ENCODE measurements at regions not wholly inside any gene's neighbourhood (a gene's known extent, or its start where the extent isn't known, plus 50 kb on each side); places are given as distances from the start of the nearest gene placed in this dataset.

GRCh38 chr16:65294165-65294564, 172.3 kb upstream of the CDH11 start:
- Mint-ChIP-seq H3K4me1 (no peaks in the 10 kb centered on the region), H3K36me3 (no peaks in the 10 kb centered on the region), H3K4me3 (no peak overlapping the region), H3K9me3 (peaks cover 2 to 13% (median 4%) of the 10 kb centered on the region in 7 donors), H3K27me3 (no peaks in the 10 kb centered on the region), H3K27ac (no peak overlapping the region)
- ATAC-seq (ENCODE audit: low read depth in 2 of 2) = no peak
- DNase-seq = no peak

DNA sequence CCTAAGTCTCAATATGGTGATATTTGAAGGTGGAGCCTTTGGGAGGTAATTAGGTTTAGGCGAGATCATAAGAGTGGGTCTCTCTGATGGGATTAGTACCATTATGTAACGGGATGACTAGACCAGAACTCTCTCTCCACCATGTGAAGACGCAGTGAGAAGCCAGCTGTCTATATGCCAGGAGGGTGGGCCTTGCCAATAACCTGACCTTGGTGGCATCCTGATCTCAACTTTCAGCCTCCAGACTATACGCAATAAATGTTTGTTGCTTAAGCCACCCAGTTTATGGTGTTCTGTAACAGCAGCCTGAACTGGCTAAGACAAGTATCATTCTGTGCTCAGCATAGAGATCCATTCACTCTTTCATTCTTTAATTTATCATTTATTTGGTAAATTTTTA, 167.2 kb upstream of the CDH11 start:
- H3K36me3 Mint-ChIP-seq = no peaks in the 10 kb centered on the region
- no peak overlapping the region for H3K4me3 Mint-ChIP-seq
- H3K27me3 Mint-ChIP-seq = no peaks in the 10 kb centered on the region
- ATAC-seq (ENCODE audit: low read depth in 2 of 2) (no peak), DNase-seq (no peak)
- H3K27ac Mint-ChIP-seq = no peak overlapping the region
- H3K9me3 Mint-ChIP-seq = peaks cover 0 to 8% (median 5%) of the 10 kb centered on the region in 7 donors
- no peaks in the 10 kb centered on the region for H3K4me1 Mint-ChIP-seq

DNA sequence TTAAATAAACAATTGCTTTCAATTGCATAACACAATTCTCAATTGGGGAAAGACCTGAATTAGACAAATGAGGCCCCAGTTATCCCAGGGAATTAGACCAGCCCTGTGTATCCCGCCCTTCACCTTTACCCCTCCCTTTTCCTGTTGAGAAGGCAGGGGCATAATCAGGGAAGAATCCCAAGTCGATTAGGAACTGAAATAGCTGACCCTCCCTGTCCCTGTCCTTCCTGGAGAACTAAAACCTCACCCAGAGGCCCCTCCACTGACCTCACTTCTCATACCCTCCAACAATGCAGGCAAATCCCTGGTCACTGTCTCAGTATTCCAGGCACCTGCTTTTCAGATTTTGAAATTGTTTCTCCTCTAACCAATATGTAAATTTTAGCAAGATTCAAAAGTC, 165.4 kb upstream of the CDH11 start:
- Mint-ChIP-seq H3K27me3 (no peaks in the 10 kb centered on the region), H3K9me3 (peaks cover 0 to 5% (median 2%) of the 10 kb centered on the region in 7 donors), H3K36me3 (no peaks in the 10 kb centered on the region), H3K27ac (no peak overlapping the region), H3K4me1 (no peaks in the 10 kb centered on the region), H3K4me3 (no peak overlapping the region)
- DNase-seq (no peak), ATAC-seq (ENCODE audit: low read depth in 2 of 2) (no peak)

DNA sequence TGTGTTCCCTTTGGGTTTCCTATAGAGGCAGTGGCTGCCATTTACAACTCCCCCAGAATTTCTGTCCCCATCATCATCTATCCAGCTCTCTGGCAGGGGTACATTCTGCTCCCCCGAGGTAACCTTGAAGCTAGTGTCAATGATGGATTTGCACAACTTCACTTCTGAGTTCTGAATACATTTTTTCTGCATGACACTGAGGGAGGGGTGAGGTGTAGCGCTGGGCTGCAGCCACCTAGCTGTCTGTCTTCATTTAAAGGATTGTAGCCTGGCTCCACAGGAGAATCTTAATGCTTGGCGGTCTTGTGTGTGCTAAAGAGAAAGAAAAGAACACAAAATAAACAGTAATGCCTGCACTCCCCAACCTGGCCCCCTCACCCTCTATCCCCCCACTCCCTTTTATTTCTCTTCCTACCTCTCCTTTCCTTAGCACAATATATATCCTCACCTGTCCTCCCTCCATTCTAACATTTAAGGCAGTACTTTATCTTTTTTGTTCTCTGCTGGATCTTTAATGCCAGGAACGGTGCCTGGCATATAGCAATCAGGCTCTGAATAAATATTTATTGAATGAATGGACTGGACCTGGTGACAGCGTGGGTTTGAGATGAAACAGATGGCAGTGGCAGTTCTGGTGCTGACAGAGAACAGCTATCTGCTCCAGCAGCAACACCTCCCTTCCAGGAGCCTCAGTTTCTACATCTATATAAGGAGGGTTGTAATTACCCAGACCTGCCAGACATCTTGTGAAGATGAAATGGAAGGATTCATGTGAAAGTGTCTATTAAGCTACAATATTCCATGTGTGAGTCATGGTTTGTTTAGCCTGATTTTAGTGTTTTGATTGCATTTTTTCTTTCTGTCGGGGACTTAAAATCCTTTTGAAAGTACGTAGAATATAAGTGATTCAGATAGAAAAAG, 163.5 kb upstream of the CDH11 start:
- H3K9me3 Mint-ChIP-seq = peaks cover 0 to 4% (median 1%) of the 10 kb centered on the region in 7 donors
- no peak overlapping the region for H3K4me3 Mint-ChIP-seq
- no peaks in the 10 kb centered on the region for H3K27me3 Mint-ChIP-seq
- no peak for ATAC-seq (ENCODE audit: low read depth in 2 of 2)
- DNase-seq = no peak
- H3K4me1 Mint-ChIP-seq = no peaks in the 10 kb centered on the region
- H3K36me3 Mint-ChIP-seq = no peaks in the 10 kb centered on the region
- H3K27ac Mint-ChIP-seq = no peak overlapping the region

DNA sequence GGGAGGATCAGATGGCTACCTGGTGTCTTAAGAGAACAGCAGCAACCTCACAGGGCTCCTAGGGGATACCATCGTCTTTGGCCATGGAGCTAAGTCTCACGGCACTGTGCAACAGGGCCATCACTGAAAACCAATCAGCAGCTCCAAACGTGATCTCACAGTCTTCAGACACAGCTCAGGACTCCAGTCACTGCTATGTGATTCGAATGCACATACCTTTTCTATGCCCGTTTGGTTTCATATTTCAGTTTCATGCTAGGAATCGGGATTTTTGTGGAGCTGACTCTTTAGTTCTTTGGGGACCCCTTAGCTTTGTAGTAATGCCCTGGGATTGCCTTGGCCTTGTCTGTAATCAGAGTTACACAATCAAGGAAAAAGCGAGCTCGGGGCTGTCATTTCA, 162.8 kb upstream of the CDH11 start:
- Mint-ChIP-seq H3K36me3 (no peaks in the 10 kb centered on the region), H3K27me3 (no peaks in the 10 kb centered on the region), H3K9me3 (peaks cover 0 to 4% (median 0%) of the 10 kb centered on the region in 7 donors), H3K4me3 (no peak overlapping the region), H3K4me1 (no peaks in the 10 kb centered on the region), H3K27ac (no peak overlapping the region)
- DNase-seq (no peak), ATAC-seq (ENCODE audit: low read depth in 2 of 2) (no peak)

DNA sequence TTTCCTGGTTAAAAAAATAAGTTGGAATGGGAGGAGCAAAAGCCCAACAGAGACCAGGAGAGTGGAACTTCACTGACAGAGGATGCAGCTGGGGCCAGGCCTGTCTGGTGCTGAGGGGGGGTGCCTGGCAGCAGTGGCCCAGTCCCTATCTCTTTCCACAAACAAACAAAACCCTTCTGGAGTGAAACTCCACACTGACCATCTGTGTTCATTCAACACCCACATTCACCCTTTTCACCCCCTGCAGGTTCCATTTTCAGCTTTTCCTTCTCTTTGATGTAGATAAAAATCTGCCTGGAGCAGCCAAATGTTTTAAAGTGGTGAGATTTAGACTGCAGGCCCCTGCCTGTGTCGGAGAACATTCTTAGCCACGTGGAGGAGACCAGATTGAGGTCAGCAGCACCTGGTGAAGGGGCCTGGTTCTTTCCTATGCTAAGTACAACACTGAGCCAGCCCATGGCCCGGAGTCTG, 161.4 kb upstream of the CDH11 start:
- Mint-ChIP-seq H3K27ac (peak overlapping the region in 1 of 6 donors; percentile 35), H3K27me3 (no peaks in the 10 kb centered on the region), H3K9me3 (peaks cover 0 to 4% (median 0%) of the 10 kb centered on the region in 7 donors), H3K4me1 (no peaks in the 10 kb centered on the region), H3K36me3 (no peaks in the 10 kb centered on the region), H3K4me3 (no peak overlapping the region)
- ATAC-seq (ENCODE audit: low read depth in 2 of 2) (no peak), DNase-seq (no peak)

- no peaks in the 10 kb centered on the region for H3K36me3 Mint-ChIP-seq
- H3K27ac Mint-ChIP-seq = peak overlapping the region in 1 of 6 donors; percentile 55
- ATAC-seq (ENCODE audit: low read depth in 2 of 2) = no peak
- no peaks in the 10 kb centered on the region for H3K27me3 Mint-ChIP-seq
- no peaks in the 10 kb centered on the region for H3K4me1 Mint-ChIP-seq
- no peak overlapping the region for H3K4me3 Mint-ChIP-seq
- DNase-seq = no peak
- H3K9me3 Mint-ChIP-seq = peaks cover 0 to 17% (median 0%) of the 10 kb centered on the region in 7 donors
Measured at GRCh38 chr16:65281586-65281985, 159.7 kb upstream of the CDH11 start.

GRCh38 chr16:65280845-65281512, 159.1 kb upstream of the CDH11 start:
- Mint-ChIP-seq H3K4me1 (no peaks in the 10 kb centered on the region), H3K9me3 (peaks cover 0 to 17% (median 1%) of the 10 kb centered on the region in 7 donors), H3K27me3 (no peaks in the 10 kb centered on the region), H3K36me3 (no peaks in the 10 kb centered on the region), H3K27ac (no peak overlapping the region), H3K4me3 (no peak overlapping the region)
- ATAC-seq (ENCODE audit: low read depth in 2 of 2) (no peak), DNase-seq (no peak)

DNA sequence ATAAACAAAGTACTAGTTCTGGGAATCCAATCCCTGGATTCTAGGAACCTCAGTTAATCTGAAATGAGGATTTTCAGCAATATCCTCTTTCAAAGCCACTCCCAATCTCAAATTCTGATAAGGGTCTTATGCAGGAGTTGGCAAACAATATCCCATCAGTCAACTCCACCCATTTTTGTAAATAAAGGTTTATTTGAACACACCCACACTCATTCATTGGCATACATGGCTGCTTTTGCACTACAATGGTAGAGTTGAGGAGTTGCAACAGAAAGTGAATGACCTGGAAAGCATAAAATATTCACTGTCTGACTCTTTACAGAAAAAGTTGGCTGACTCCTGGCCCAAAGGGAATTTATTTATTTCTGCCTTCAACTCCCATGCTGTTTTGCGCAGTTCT, 157.7 kb upstream of the CDH11 start:
- no peaks in the 10 kb centered on the region for H3K36me3 Mint-ChIP-seq
- ATAC-seq (ENCODE audit: low read depth in 2 of 2) (no peak), DNase-seq (no peak)
- H3K4me1 Mint-ChIP-seq = no peaks in the 10 kb centered on the region
- no peak overlapping the region for H3K4me3 Mint-ChIP-seq
- H3K27me3 Mint-ChIP-seq = no peaks in the 10 kb centered on the region
- no peak overlapping the region for H3K27ac Mint-ChIP-seq
- H3K9me3 Mint-ChIP-seq = peaks cover 0 to 13% (median 1%) of the 10 kb centered on the region in 7 donors

DNA sequence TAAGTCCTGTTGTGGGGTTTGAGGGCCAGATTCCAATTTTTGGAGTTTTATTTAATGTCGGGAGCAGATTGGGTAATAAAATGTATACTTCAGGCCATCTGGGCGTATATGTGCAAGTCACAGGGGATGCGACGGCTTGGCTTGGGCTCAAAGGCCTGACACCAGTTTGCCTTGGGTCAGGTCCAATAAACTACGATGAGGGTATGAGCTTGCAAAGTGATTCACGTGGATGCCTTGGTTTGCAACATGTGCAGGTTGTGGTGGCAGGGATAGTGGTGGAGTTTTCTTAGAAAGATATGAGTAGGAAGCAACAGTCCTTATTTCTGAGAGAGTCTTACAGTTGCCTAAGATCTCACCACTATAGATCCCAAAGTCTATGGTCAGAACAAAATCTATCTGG, 157.0 kb upstream of the CDH11 start:
- no peak for DNase-seq
- Mint-ChIP-seq H3K27ac (no peak overlapping the region), H3K9me3 (peaks cover 0 to 13% (median 2%) of the 10 kb centered on the region in 7 donors), H3K4me1 (no peaks in the 10 kb centered on the region), H3K36me3 (no peaks in the 10 kb centered on the region), H3K27me3 (no peaks in the 10 kb centered on the region), H3K4me3 (no peak overlapping the region)
- no peak for ATAC-seq (ENCODE audit: low read depth in 2 of 2)

DNA sequence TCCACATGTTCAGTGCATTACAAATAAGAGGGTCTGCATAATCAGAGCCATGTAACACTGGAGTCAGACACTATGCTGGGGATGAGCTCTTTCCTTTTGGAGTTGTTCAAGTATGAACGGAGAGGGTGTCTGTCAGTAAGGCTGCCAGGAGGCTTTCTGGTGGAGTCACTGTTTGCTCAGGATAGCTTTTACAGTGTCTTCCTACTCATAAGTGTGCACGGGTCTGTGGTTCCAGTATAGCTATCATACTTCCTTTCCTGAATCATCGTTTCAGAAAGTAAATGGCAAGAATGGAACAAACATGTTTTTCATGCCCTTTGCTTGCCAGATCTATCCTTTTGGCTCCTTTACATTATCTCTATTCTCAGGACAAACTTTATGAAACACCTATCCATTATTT, 152.7 kb upstream of the CDH11 start:
- DNase-seq (no peak), ATAC-seq (ENCODE audit: low read depth in 2 of 2) (no peak)
- Mint-ChIP-seq H3K4me1 (no peaks in the 10 kb centered on the region), H3K4me3 (peak overlapping the region in 1 of 8 donors; percentile 22), H3K27me3 (no peaks in the 10 kb centered on the region), H3K27ac (no peak overlapping the region), H3K36me3 (peaks cover 0 to 7% of the 10 kb centered on the region in 2 donors), H3K9me3 (peaks cover 0 to 22% (median 3%) of the 10 kb centered on the region in 7 donors)

- H3K4me3 Mint-ChIP-seq = no peak overlapping the region
Measured at GRCh38 chr16:65272699-65273414, 151.0 kb upstream of the CDH11 start.

GRCh38 chr16:65271996-65272395, 150.1 kb upstream of the CDH11 start:
- peaks cover 0 to 13% (median 7%) of the 10 kb centered on the region in 7 donors for H3K9me3 Mint-ChIP-seq
- ATAC-seq (ENCODE audit: low read depth in 2 of 2) (no peak), DNase-seq (no peak)
- H3K27me3 Mint-ChIP-seq = no peaks in the 10 kb centered on the region
- no peaks in the 10 kb centered on the region for H3K4me1 Mint-ChIP-seq
- peaks cover 0 to 7% of the 10 kb centered on the region in 2 donors for H3K36me3 Mint-ChIP-seq
- no peak overlapping the region for H3K27ac Mint-ChIP-seq
- no peak overlapping the region for H3K4me3 Mint-ChIP-seq

More at GRCh38 chr16:65272699-65273414, 151.0 kb upstream of the CDH11 start:
- DNase-seq (no peak), ATAC-seq (ENCODE audit: low read depth in 2 of 2) (no peak)
- Mint-ChIP-seq H3K4me1 (no peaks in the 10 kb centered on the region), H3K27me3 (no peaks in the 10 kb centered on the region), H3K27ac (no peak overlapping the region), H3K36me3 (peaks cover 0 to 7% of the 10 kb centered on the region in 2 donors), H3K9me3 (peaks cover 0 to 20% (median 6%) of the 10 kb centered on the region in 7 donors)

Data from naive B cell (primary cell).